ENCODE measurements at regions not wholly inside any gene's neighbourhood (a gene's known extent, or its start where the extent isn't known, plus 50 kb on each side); places are given as distances from the start of the nearest gene placed in this dataset.

- no peak for TF ChIP-seq CTCF (conservative IDR thresholded peaks at IDR 0.05)
- TF ChIP-seq ZFX (IDR thresholded peaks at IDR 0.05), result no peak
Observed at GRCh38 chr9:28206280-28206679, 633.0 kb upstream of the C9orf72 start.

All from C4-2B (cell line).